ENCODE measurements at regions not wholly inside any gene's neighbourhood (a gene's known extent, or its start where the extent isn't known, plus 50 kb on each side); places are given as distances from the start of the nearest gene placed in this dataset.

- no peak overlapping the region for H3K4me3 ChIP-seq
- ATAC-seq (ENCODE audit: insufficient read depth, low FRiP score): no peak
- no peaks in the 10 kb centered on the region for H3K9me3 ChIP-seq (ENCODE audit: control insufficient read depth in 4 of 4, insufficient read depth in 3 of 4, low read length in 3 of 4)
- TF ChIP-seq, protein P1, sequence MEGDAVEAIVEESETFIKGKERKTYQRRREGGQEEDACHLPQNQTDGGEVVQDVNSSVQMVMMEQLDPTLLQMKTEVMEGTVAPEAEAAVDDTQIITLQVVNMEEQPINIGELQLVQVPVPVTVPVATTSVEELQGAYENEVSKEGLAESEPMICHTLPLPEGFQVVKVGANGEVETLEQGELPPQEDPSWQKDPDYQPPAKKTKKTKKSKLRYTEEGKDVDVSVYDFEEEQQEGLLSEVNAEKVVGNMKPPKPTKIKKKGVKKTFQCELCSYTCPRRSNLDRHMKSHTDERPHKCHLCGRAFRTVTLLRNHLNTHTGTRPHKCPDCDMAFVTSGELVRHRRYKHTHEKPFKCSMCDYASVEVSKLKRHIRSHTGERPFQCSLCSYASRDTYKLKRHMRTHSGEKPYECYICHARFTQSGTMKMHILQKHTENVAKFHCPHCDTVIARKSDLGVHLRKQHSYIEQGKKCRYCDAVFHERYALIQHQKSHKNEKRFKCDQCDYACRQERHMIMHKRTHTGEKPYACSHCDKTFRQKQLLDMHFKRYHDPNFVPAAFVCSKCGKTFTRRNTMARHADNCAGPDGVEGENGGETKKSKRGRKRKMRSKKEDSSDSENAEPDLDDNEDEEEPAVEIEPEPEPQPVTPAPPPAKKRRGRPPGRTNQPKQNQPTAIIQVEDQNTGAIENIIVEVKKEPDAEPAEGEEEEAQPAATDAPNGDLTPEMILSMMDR (IDR thresholded peaks at IDR 0.05; ENCODE audit: control extremely low read depth, extremely low read depth): no peak
- H3K27me3 ChIP-seq (ENCODE audit: control insufficient read depth in 3 of 3, insufficient read depth in 3 of 3, low read length in 2 of 3): no peaks in the 10 kb centered on the region
- H3K4me1 ChIP-seq (ENCODE audit: control insufficient read depth in 5 of 5, insufficient read depth in 5 of 5, low read length in 5 of 5): no peaks in the 10 kb centered on the region
- DNase-seq: no peak
- 83 to 88% methylated on average over 3 of the region's 3 CpGs for WGBS, 2 donors
- H3K36me3 ChIP-seq (ENCODE audit: control insufficient read depth in 4 of 4, insufficient read depth in 4 of 4, low read length in 4 of 4): no peaks in the 10 kb centered on the region
- no peak overlapping the region for H3K27ac ChIP-seq (ENCODE audit: low read depth in 1 of 2, low read length in 1 of 2)
- H3K9ac ChIP-seq (ENCODE audit: insufficient read depth in 1 of 2, low read length in 2 of 2): no peak overlapping the region
These were observed 315.7 kb upstream of the EPHA7 start for GRCh38 chr6:93735099-93735498.

GRCh38 chr6:93731306-93731705 lies 311.9 kb upstream of the EPHA7 start:
- Histone ChIP-seq H3K36me3 (ENCODE audit: control insufficient read depth in 4 of 4, insufficient read depth in 4 of 4, low read length in 4 of 4) (no peaks in the 10 kb centered on the region), H3K27ac (ENCODE audit: low read depth in 1 of 2, low read length in 1 of 2) (no peak overlapping the region), H3K9ac (ENCODE audit: insufficient read depth in 1 of 2, low read length in 2 of 2) (no peak overlapping the region), H3K27me3 (ENCODE audit: control insufficient read depth in 3 of 3, insufficient read depth in 3 of 3, low read length in 2 of 3) (no peaks in the 10 kb centered on the region), H3K4me3 (no peak overlapping the region), H3K4me1 (ENCODE audit: control insufficient read depth in 5 of 5, insufficient read depth in 5 of 5, low read length in 5 of 5) (peaks cover 0 to 5% (median 0%) of the 10 kb centered on the region in 5 donors), H3K9me3 (ENCODE audit: control insufficient read depth in 4 of 4, insufficient read depth in 3 of 4, low read length in 3 of 4) (no peaks in the 10 kb centered on the region)
- DNase-seq (no peak), ATAC-seq (ENCODE audit: insufficient read depth, low FRiP score) (no peak)
- 71 to 84% methylated on average over 1 of the region's 1 CpG for WGBS, 2 donors
- TF ChIP-seq, protein P1 (IDR thresholded peaks at IDR 0.05; ENCODE audit: control extremely low read depth, extremely low read depth): no peak

- H3K9me3 ChIP-seq (ENCODE audit: control insufficient read depth in 4 of 4, insufficient read depth in 3 of 4, low read length in 3 of 4): no peaks in the 10 kb centered on the region
- no peaks in the 10 kb centered on the region for H3K27me3 ChIP-seq (ENCODE audit: control insufficient read depth in 3 of 3, insufficient read depth in 3 of 3, low read length in 2 of 3)
- TF ChIP-seq, protein P1 (IDR thresholded peaks at IDR 0.05; ENCODE audit: control extremely low read depth, extremely low read depth): no peak
- H3K4me1 ChIP-seq (ENCODE audit: control insufficient read depth in 5 of 5, insufficient read depth in 5 of 5, low read length in 5 of 5): peaks cover 0 to 5% (median 0%) of the 10 kb centered on the region in 5 donors
- ATAC-seq (ENCODE audit: insufficient read depth, low FRiP score) (no peak), DNase-seq (peak in 2 of 3 donors; percentile 39 to 53)
- 57 to 58% methylated on average over 2 of the region's 2 CpGs for WGBS, 2 donors
- H3K9ac ChIP-seq (ENCODE audit: insufficient read depth in 1 of 2, low read length in 2 of 2): no peak overlapping the region
- no peaks in the 10 kb centered on the region for H3K36me3 ChIP-seq (ENCODE audit: control insufficient read depth in 4 of 4, insufficient read depth in 4 of 4, low read length in 4 of 4)
- no peak overlapping the region for H3K27ac ChIP-seq (ENCODE audit: low read depth in 1 of 2, low read length in 1 of 2)
- no peak overlapping the region for H3K4me3 ChIP-seq
These were observed 308.8 kb upstream of the EPHA7 start for GRCh38 chr6:93728150-93728549.

- ATAC-seq (ENCODE audit: insufficient read depth, low FRiP score) (no peak), DNase-seq (peak in 2 of 3 donors; percentile 45 to 48)
- Histone ChIP-seq H3K4me1 (ENCODE audit: control insufficient read depth in 5 of 5, insufficient read depth in 5 of 5, low read length in 5 of 5) (peaks cover 0 to 5% (median 0%) of the 10 kb centered on the region in 5 donors), H3K27ac (ENCODE audit: low read depth in 1 of 2, low read length in 1 of 2) (no peak overlapping the region), H3K36me3 (ENCODE audit: control insufficient read depth in 4 of 4, insufficient read depth in 4 of 4, low read length in 4 of 4) (no peaks in the 10 kb centered on the region), H3K4me3 (no peak overlapping the region), H3K27me3 (ENCODE audit: control insufficient read depth in 3 of 3, insufficient read depth in 3 of 3, low read length in 2 of 3) (no peaks in the 10 kb centered on the region), H3K9ac (ENCODE audit: insufficient read depth in 1 of 2, low read length in 2 of 2) (no peak overlapping the region), H3K9me3 (ENCODE audit: control insufficient read depth in 4 of 4, insufficient read depth in 3 of 4, low read length in 3 of 4) (no peaks in the 10 kb centered on the region)
- WGBS, 2 donors: 52 to 68% methylated on average over 3 of the region's 3 CpGs
- TF ChIP-seq, protein P1 (IDR thresholded peaks at IDR 0.05; ENCODE audit: control extremely low read depth, extremely low read depth): no peak
These were observed 308.1 kb upstream of the EPHA7 start for GRCh38 chr6:93727447-93727846.
